ENCODE measurements at regions not wholly inside any gene's neighbourhood (a gene's known extent, or its start where the extent isn't known, plus 50 kb on each side); places are given as distances from the start of the nearest gene placed in this dataset.

GRCh38 chr7:156145996-156146395, 333.7 kb upstream of the SHH start:
- ATAC-seq (ENCODE audit: poor library complexity) (no peak), DNase-seq (no peak)
- Histone ChIP-seq H3K4me1 (ENCODE audit: insufficient read depth, low read length) (no peaks in the 10 kb centered on the region), H3K4me3 (ENCODE audit: low read length) (no peak overlapping the region), H3K27ac (ENCODE audit: low read depth in 1 of 2, low read length in 2 of 2) (no peak overlapping the region), H3K36me3 (ENCODE audit: insufficient read depth, low read length) (no peaks in the 10 kb centered on the region), H3K9me3 (ENCODE audit: control insufficient read depth in 1 of 2, insufficient read depth in 1 of 2, low read length in 2 of 2) (peaks cover 0 to 6% of the 10 kb centered on the region in 2 experiments), H3K27me3 (ENCODE audit: control insufficient read depth in 1 of 2, insufficient read depth in 2 of 2, low read length in 2 of 2) (peaks cover 0 to 3% of the 10 kb centered on the region in 2 experiments)
- H3K27me3 Mint-ChIP-seq: peaks cover 20% of the 10 kb centered on the region
- ChIA-PET CTCF (no interaction called here), POLR2A (no interaction called here)
- intact Hi-C loops (cut with DNase I, micrococcal nuclease): no loop called here
- no peak overlapping the region for H3K27ac Mint-ChIP-seq
- no peaks in the 10 kb centered on the region for H3K4me1 Mint-ChIP-seq (ENCODE audit: low read depth)
- no peaks in the 10 kb centered on the region for H3K9me3 Mint-ChIP-seq
- TF ChIP-seq CTCF (IDR thresholded peaks at IDR 0.05): no peak
- H3K36me3 Mint-ChIP-seq (ENCODE audit: low read depth): no peaks in the 10 kb centered on the region
- H3K4me3 Mint-ChIP-seq: no peak overlapping the region

GRCh38 chr7:156145184-156145583, 332.9 kb upstream of the SHH start:
- no peak overlapping the region for H3K27ac Mint-ChIP-seq
- CTCF ChIA-PET: no interaction called here
- intact Hi-C loops (cut with DNase I, micrococcal nuclease): no loop called here

DNA sequence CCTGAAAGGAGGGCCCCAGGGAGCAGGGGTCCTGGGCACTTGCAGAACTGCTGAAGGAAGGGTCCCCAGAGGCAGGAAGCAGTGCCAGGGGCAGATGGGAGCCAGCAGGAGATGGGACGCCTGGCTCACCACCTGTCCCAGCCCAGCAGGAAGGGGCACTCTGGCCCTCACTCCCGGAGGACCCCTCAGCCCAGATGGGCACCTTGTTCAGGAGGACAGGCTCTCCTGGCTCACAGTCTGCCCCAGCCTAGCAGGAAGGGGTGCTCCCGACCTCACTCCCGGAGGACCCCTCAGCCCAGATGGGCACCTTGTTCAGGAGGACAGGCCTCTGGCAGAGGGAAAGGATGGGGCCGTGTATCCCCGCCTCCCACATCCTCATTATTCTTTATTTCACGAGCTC, 331.4 kb upstream of the SHH start:
- Histone ChIP-seq H3K27me3 (ENCODE audit: control insufficient read depth in 1 of 2, insufficient read depth in 2 of 2, low read length in 2 of 2) (peaks cover 0 to 3% of the 10 kb centered on the region in 2 experiments), H3K4me1 (ENCODE audit: insufficient read depth, low read length) (no peaks in the 10 kb centered on the region), H3K27ac (ENCODE audit: low read depth in 1 of 2, low read length in 2 of 2) (no peak overlapping the region), H3K9me3 (ENCODE audit: control insufficient read depth in 1 of 2, insufficient read depth in 1 of 2, low read length in 2 of 2) (peaks cover 0 to 10% of the 10 kb centered on the region in 2 experiments), H3K4me3 (ENCODE audit: low read length) (no peak overlapping the region), H3K36me3 (ENCODE audit: insufficient read depth, low read length) (no peaks in the 10 kb centered on the region)
- no peaks in the 10 kb centered on the region for H3K9me3 Mint-ChIP-seq
- POLR2A ChIA-PET: no interaction called here
- no peak for ATAC-seq (ENCODE audit: poor library complexity)
- no peak for TF ChIP-seq CTCF (IDR thresholded peaks at IDR 0.05)
- no peak overlapping the region for H3K4me3 Mint-ChIP-seq
- peaks cover 27% of the 10 kb centered on the region for H3K27me3 Mint-ChIP-seq
- CTCF ChIA-PET: no interaction called here
- H3K4me1 Mint-ChIP-seq (ENCODE audit: low read depth): no peaks in the 10 kb centered on the region
- H3K36me3 Mint-ChIP-seq (ENCODE audit: low read depth): no peaks in the 10 kb centered on the region
- H3K27ac Mint-ChIP-seq: no peak overlapping the region
- no peak for DNase-seq
- intact Hi-C loops (cut with DNase I, micrococcal nuclease): no loop called here

More at GRCh38 chr7:156145184-156145583, 332.9 kb upstream of the SHH start:
- Histone ChIP-seq H3K9me3 (ENCODE audit: control insufficient read depth in 1 of 2, insufficient read depth in 1 of 2, low read length in 2 of 2) (peaks cover 0 to 10% of the 10 kb centered on the region in 2 experiments), H3K4me3 (ENCODE audit: low read length) (no peak overlapping the region), H3K27ac (ENCODE audit: low read depth in 1 of 2, low read length in 2 of 2) (no peak overlapping the region), H3K36me3 (ENCODE audit: insufficient read depth, low read length) (no peaks in the 10 kb centered on the region), H3K4me1 (ENCODE audit: insufficient read depth, low read length) (no peaks in the 10 kb centered on the region), H3K27me3 (ENCODE audit: control insufficient read depth in 1 of 2, insufficient read depth in 2 of 2, low read length in 2 of 2) (peaks cover 0 to 3% of the 10 kb centered on the region in 2 experiments)
- DNase-seq: no peak
- no peak for ATAC-seq (ENCODE audit: poor library complexity)
- TF ChIP-seq CTCF (IDR thresholded peaks at IDR 0.05): no peak
- Mint-ChIP-seq H3K36me3 (ENCODE audit: low read depth) (no peaks in the 10 kb centered on the region), H3K27me3 (peaks cover 20% of the 10 kb centered on the region), H3K9me3 (no peaks in the 10 kb centered on the region), H3K4me3 (no peak overlapping the region), H3K4me1 (ENCODE audit: low read depth) (no peaks in the 10 kb centered on the region)
- POLR2A ChIA-PET: interaction anchor here (0.9 kb wide), 1 partner anchor 12 kb away, joined by 3 read pairs; no protein-coding TSS in a partner anchor

Data from CD4-positive, alpha-beta T cell (primary cell).